Breast epithelium (tissue), 4 donors: ENCODE measurements at regions not wholly inside any gene's neighbourhood (a gene's known extent, or its start where the extent isn't known, plus 50 kb on each side); places are given as distances from the start of the nearest gene placed in this dataset.

Source experiments
- DNase-seq, 2 donors: peaks; one replicate each; pipeline ENCODE4 v3.0.0-alpha.2; 2019; ENCODE audit warnings: low spot score in 2 of 2
- H3K27ac ChIP-seq, 2 donors: fragments of 200-600 bp; sonication (generic) in 1 of 2; one replicate each; pipeline ENCODE4 v1.5.1; 2016 to 2019; ENCODE audit warnings: mild to moderate bottlenecking in 1 of 2
- H3K27me3 ChIP-seq, 2 donors: fragments of 200-600 bp; sonication (generic) in 1 of 2; one replicate each; pipeline versions ENCODE4 v1.5.1 to v1.6.0; 2017 to 2019; ENCODE audit warnings: control low read depth in 1 of 2, mild to moderate bottlenecking in 1 of 2
- H3K36me3 ChIP-seq: fragments of 200-600 bp; one replicate; pipeline ENCODE4 v1.5.1; 2019
- H3K4me1 ChIP-seq, 2 donors: fragments of 200-600 bp; sonication (generic); one replicate each; pipeline ENCODE4 v1.5.1; 2016 to 2019; ENCODE audit warnings: control low read depth in 1 of 2
- H3K4me3 ChIP-seq, 3 donors: fragments of 200-600 bp; sonication (generic); 1 replicate in 2 of 3; 2 replicates in 1 of 3; pipeline ENCODE4 v1.5.1; 2016 to 2019; ENCODE audit warnings: mild to moderate bottlenecking in 3 of 3, moderate library complexity in 2 of 3
- H3K9me3 ChIP-seq, 2 donors: fragments of 200-600 bp; sonication (generic) in 1 of 2; one replicate each; pipeline ENCODE4 v1.5.1; 2016 to 2019; ENCODE audit warnings: control low read depth in 1 of 2
- POLR2A ChIP-seq: fragments of 450-650 bp; IDR thresholded peaks from one replicate; pipeline ENCODE4 v1.6.1; 2016; ENCODE audit warnings: antibody characterized with exemption, mild to moderate bottlenecking, moderate library complexity
- POLR2AphosphoS5 ChIP-seq, 3 donors: sonication (generic); formaldehyde crosslinking; IDR thresholded peaks; one replicate each; pipeline ENCODE4 v1.6.1; 2017; ENCODE audit warnings: antibody characterized with exemption in 3 of 3
- intact Hi-C: fragments of 100-400 bp; cut with DNase I; formaldehyde crosslinking; loops from one replicate; pipeline ENCODE4 v1.15.1; 2023; ENCODE audit warnings: low total_unique reads
- TF ChIP-seq, protein P1 (sequence below), 3 donors: fragments of 450-650 bp; IDR thresholded peaks; one replicate each; pipeline ENCODE4 v1.5.1; 2016 to 2017; ENCODE audit warnings: antibody characterized with exemption in 3 of 3, mild to moderate bottlenecking in 3 of 3, moderate library complexity in 3 of 3

DNA sequence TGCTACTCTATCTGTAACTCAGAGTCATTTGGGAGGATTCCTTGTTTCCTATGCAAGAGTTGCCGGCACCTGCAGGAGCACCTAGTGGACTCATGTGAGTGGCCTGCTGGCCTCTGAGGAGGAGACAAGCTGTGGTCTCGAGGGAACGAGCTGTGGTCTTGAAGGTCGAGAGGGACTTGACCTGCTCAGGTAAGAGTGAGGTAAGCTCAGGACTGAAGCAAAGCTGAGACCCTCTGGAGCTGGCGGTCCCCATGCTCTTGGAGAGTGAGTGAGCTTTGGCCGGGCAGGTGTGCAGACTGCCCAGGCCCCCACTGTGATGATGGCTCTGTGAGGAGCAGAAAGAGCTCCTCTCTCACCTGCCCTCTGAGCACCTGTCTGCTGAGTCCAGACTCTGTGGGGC is 214.3 kb downstream of the MYLK4 start:
- intact Hi-C loops = no loop called here
- H3K4me3 ChIP-seq = no peak overlapping the region

DNA sequence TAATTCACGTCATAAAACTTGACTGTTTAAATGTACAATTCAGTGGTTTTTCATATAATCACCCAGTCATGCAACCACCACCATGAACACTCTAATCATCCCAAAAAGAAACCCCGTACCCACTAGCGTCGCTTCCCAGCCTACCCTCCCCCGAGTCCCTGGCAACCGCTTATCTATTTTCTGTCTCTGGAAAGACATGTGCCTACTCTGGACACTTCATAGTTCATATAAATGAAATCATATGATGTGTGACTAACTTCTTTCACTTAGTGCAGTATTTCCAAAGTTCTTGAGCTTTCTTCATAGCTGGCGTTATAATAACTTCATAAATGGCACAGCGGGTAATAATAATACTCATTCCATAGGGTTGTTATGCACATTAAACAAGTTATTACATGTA is 215.2 kb downstream of the MYLK4 start:
- Histone ChIP-seq H3K27me3 (no peaks in the 10 kb centered on the region), H3K4me1 (no peaks in the 10 kb centered on the region), H3K4me3 (no peak overlapping the region), H3K36me3 (no peaks in the 10 kb centered on the region), H3K27ac (no peak overlapping the region), H3K9me3 (peaks cover 0 to 6% of the 10 kb centered on the region in 2 donors)
- intact Hi-C loops = no loop called here
- TF ChIP-seq POLR2AphosphoS5 (IDR thresholded peaks at IDR 0.05) (no peak), POLR2A (no peak)
- TF ChIP-seq, protein P1, sequence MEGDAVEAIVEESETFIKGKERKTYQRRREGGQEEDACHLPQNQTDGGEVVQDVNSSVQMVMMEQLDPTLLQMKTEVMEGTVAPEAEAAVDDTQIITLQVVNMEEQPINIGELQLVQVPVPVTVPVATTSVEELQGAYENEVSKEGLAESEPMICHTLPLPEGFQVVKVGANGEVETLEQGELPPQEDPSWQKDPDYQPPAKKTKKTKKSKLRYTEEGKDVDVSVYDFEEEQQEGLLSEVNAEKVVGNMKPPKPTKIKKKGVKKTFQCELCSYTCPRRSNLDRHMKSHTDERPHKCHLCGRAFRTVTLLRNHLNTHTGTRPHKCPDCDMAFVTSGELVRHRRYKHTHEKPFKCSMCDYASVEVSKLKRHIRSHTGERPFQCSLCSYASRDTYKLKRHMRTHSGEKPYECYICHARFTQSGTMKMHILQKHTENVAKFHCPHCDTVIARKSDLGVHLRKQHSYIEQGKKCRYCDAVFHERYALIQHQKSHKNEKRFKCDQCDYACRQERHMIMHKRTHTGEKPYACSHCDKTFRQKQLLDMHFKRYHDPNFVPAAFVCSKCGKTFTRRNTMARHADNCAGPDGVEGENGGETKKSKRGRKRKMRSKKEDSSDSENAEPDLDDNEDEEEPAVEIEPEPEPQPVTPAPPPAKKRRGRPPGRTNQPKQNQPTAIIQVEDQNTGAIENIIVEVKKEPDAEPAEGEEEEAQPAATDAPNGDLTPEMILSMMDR (IDR thresholded peaks at IDR 0.05) = no peak
- no peak for DNase-seq

More for the DNA sequence above, 214.3 kb downstream of the MYLK4 start:
- H3K36me3 ChIP-seq = no peaks in the 10 kb centered on the region
- no peaks in the 10 kb centered on the region for H3K27me3 ChIP-seq
- H3K9me3 ChIP-seq = peaks cover 0 to 6% of the 10 kb centered on the region in 2 donors
- no peak for DNase-seq
- no peaks in the 10 kb centered on the region for H3K4me1 ChIP-seq
- H3K27ac ChIP-seq = no peak overlapping the region
- TF ChIP-seq, protein P1 (IDR thresholded peaks at IDR 0.05) = no peak
- no peak for TF ChIP-seq POLR2AphosphoS5 (IDR thresholded peaks at IDR 0.05)
- no peak for TF ChIP-seq POLR2A

DNA sequence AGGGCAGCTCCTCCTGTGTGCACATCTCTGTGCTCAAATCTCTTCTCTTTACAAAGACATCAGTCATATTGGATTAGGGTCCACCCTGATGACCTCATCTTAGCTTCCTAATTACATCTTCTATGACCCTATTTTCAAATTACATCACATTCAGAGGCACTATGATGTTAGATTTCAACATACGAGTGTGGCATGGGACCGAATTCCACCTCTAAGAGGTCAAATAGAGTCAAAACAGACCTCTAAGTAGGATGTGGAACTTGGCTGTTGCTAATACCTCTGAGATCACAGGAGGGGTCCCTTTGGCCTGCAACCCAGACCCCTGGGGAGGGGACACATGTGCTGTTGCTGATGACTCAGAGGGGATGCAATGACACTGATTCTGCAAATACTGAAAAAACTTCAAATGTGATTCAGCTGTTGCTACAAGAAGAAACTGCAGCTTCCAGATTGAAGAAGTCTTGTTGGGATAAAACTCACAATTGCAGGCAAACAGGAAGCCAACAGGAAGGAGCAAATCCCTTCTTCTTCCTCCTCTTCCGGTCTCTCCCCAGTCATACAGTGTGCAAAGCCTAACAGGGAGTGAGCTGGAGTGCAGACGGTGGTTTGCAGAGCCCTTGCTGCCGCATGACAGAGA is 216.2 kb downstream of the MYLK4 start:
- Histone ChIP-seq H3K36me3 (no peaks in the 10 kb centered on the region), H3K4me1 (no peaks in the 10 kb centered on the region), H3K4me3 (no peak overlapping the region), H3K27me3 (no peaks in the 10 kb centered on the region), H3K27ac (no peak overlapping the region), H3K9me3 (peaks cover 0 to 6% of the 10 kb centered on the region in 2 donors)
- TF ChIP-seq POLR2A = no peak
- intact Hi-C loops = loop anchor here (5.0 kb wide), 1 partner anchor 862 kb away; no protein-coding TSS in a partner anchor
- DNase-seq = no peak

DNA sequence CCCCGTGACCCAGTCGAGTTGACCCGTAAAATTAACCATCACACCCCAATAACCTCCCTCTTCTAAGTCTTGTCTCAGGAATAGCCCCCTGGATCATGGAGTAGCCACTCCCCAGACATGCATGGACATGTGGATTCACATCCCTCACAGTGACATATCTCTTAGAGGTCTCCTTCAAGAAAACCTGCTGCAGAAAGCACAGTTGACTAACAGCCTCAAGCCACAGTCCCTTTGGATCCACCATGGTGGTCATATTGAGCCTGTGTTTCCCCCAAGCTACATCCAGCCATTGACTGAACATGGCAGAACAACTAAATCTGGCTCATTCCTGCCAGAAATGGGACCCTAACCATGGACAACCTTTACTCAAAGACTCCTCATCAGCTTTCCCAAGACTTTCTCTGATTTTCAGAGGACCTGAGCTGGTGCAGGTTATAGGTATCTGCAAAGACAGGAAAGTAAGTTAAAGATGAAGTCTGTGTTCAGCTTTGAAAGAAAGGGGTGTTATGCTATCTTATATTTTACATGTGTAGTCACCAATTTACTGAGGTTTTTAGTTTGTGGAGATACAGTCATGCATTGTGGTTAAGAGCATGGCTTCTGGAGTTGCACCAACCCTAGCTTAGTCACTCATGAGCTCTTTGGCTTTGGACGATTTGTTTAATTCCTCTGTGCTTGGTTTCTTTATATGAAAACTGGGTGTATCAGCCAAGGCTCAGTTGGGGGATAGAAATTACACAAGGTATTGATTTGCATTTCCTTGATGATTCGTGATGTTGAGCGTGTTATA is 219.1 kb downstream of the MYLK4 start:
- intact Hi-C loops = loop anchor here (5.0 kb wide), 1 partner anchor 859 kb away; no protein-coding TSS in a partner anchor
- H3K27ac ChIP-seq = no peak overlapping the region
- DNase-seq = no peak
- H3K36me3 ChIP-seq = no peaks in the 10 kb centered on the region
- peaks cover 0 to 6% of the 10 kb centered on the region in 2 donors for H3K9me3 ChIP-seq
- no peaks in the 10 kb centered on the region for H3K27me3 ChIP-seq
- no peak overlapping the region for H3K4me3 ChIP-seq
- no peaks in the 10 kb centered on the region for H3K4me1 ChIP-seq
- TF ChIP-seq POLR2A (no peak), POLR2AphosphoS5 (IDR thresholded peaks at IDR 0.05) (no peak)
- TF ChIP-seq, protein P1 (IDR thresholded peaks at IDR 0.05) = no peak

DNA sequence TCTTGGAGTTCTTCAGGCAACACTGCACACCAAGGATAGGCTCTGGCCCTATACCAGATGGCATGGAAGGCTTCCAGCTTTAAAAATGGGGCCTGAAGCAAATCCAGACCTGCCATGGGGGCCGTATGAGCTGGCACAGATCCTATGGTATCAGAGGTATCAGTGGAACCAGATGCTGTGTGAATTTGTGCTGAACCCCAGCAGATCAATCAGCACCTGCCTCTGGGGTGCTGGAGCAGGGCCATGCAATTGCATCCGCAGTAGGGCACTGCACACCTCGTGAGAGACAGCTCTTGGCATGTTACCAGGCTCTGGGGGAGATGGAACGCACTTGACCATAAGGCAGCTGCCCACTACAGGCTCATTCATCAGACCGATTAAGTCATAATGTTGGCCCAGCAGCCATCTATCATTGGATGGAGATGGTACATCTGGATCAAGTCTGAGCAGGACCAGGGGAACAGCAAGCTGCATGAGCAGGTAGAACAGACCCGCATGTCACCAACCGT is 221.5 kb downstream of the MYLK4 start:
- no peaks in the 10 kb centered on the region for H3K36me3 ChIP-seq
- DNase-seq = no peak
- no peak overlapping the region for H3K27ac ChIP-seq
- peaks cover 0 to 10% of the 10 kb centered on the region in 2 donors for H3K9me3 ChIP-seq
- TF ChIP-seq POLR2AphosphoS5 (IDR thresholded peaks at IDR 0.05) (no peak), POLR2A (no peak)
- TF ChIP-seq, protein P1 (IDR thresholded peaks at IDR 0.05) = no peak
- no peak overlapping the region for H3K4me3 ChIP-seq
- intact Hi-C loops = no loop called here
- no peaks in the 10 kb centered on the region for H3K4me1 ChIP-seq
- H3K27me3 ChIP-seq = no peaks in the 10 kb centered on the region
